ENCODE measurements at regions not wholly inside any gene's neighbourhood (a gene's known extent, or its start where the extent isn't known, plus 50 kb on each side); places are given as distances from the start of the nearest gene placed in this dataset.

GRCh38 chr5:57783693-57784092 lies 301.1 kb upstream of the ACTBL2 start:
- TF ChIP-seq EZH2phosphoT487 (IDR thresholded peaks at IDR 0.05; ENCODE audit: borderline replicate concordance, low read length) (no peak), CTCF (IDR thresholded peaks at IDR 0.05; ENCODE audit: low read depth, low read length, poor library complexity, severe bottlenecking) (no peak)
- H3K36me3 ChIP-seq (ENCODE audit: control insufficient read depth, low read length): no peaks in the 10 kb centered on the region
- H3K4me1 ChIP-seq (ENCODE audit: control insufficient read depth, low read length): no peaks in the 10 kb centered on the region
- no peak overlapping the region for H3K4me3 ChIP-seq (ENCODE audit: low read length)
- H3K9me2 ChIP-seq (replicated peaks; ENCODE audit: control insufficient read depth, low read length): no peaks in the 10 kb centered on the region
- H3K9me3 ChIP-seq (ENCODE audit: control insufficient read depth, insufficient read depth, low read length): no peaks in the 10 kb centered on the region
- H3K4me2 ChIP-seq (ENCODE audit: low read length): no peak overlapping the region
- no peaks in the 10 kb centered on the region for H4K20me1 ChIP-seq (ENCODE audit: control insufficient read depth, insufficient read depth, low read depth, low read length)
- H3F3A ChIP-seq (ENCODE audit: control insufficient read depth, insufficient read depth): no peaks in the 10 kb centered on the region
- H3K27ac ChIP-seq (ENCODE audit: low read depth, low read length): no peak overlapping the region
- H3K27me3 ChIP-seq (ENCODE audit: control insufficient read depth, low read length): 0 out of 2 replicates have a peak, but pooled peaks cover 3% of the 10 kb centered on the region
- no peaks in the 10 kb centered on the region for H3K79me2 ChIP-seq (ENCODE audit: control insufficient read depth, low read length)

GRCh38 chr5:57780961-57781325 lies 298.3 kb upstream of the ACTBL2 start:
- no peak overlapping the region for H3K4me2 ChIP-seq (ENCODE audit: low read length)
- no peaks in the 10 kb centered on the region for H3K9me3 ChIP-seq (ENCODE audit: control insufficient read depth, insufficient read depth, low read length)
- no peak overlapping the region for H3K27ac ChIP-seq (ENCODE audit: low read depth, low read length)
- H3K4me1 ChIP-seq (ENCODE audit: control insufficient read depth, low read length): no peaks in the 10 kb centered on the region
- H3K79me2 ChIP-seq (ENCODE audit: control insufficient read depth, low read length): no peaks in the 10 kb centered on the region
- no peak overlapping the region for H3K4me3 ChIP-seq (ENCODE audit: low read length)
- no peaks in the 10 kb centered on the region for H3K36me3 ChIP-seq (ENCODE audit: control insufficient read depth, low read length)
- no peaks in the 10 kb centered on the region for H3F3A ChIP-seq (ENCODE audit: control insufficient read depth, insufficient read depth)
- 0 out of 2 replicates have a peak, but pooled peaks cover 7% of the 10 kb centered on the region for H3K27me3 ChIP-seq (ENCODE audit: control insufficient read depth, low read length)
- H4K20me1 ChIP-seq (ENCODE audit: control insufficient read depth, insufficient read depth, low read depth, low read length): no peaks in the 10 kb centered on the region
- no peak for TF ChIP-seq CTCF (IDR thresholded peaks at IDR 0.05; ENCODE audit: low read depth, low read length, poor library complexity, severe bottlenecking)
- TF ChIP-seq EZH2phosphoT487 (IDR thresholded peaks at IDR 0.05; ENCODE audit: borderline replicate concordance, low read length): no peak
- no peaks in the 10 kb centered on the region for H3K9me2 ChIP-seq (replicated peaks; ENCODE audit: control insufficient read depth, low read length)

GRCh38 chr5:57780306-57780960 lies 297.8 kb upstream of the ACTBL2 start:
- 0 out of 2 replicates have a peak, but pooled peaks cover 7% of the 10 kb centered on the region for H3K27me3 ChIP-seq (ENCODE audit: control insufficient read depth, low read length)
- H3K79me2 ChIP-seq (ENCODE audit: control insufficient read depth, low read length): no peaks in the 10 kb centered on the region
- TF ChIP-seq EZH2phosphoT487 (IDR thresholded peaks at IDR 0.05; ENCODE audit: borderline replicate concordance, low read length) (no peak), CTCF (IDR thresholded peaks at IDR 0.05; ENCODE audit: low read depth, low read length, poor library complexity, severe bottlenecking) (no peak)
- no peaks in the 10 kb centered on the region for H3K9me3 ChIP-seq (ENCODE audit: control insufficient read depth, insufficient read depth, low read length)
- no peaks in the 10 kb centered on the region for H3K4me1 ChIP-seq (ENCODE audit: control insufficient read depth, low read length)
- H3F3A ChIP-seq (ENCODE audit: control insufficient read depth, insufficient read depth): no peaks in the 10 kb centered on the region
- no peak overlapping the region for H3K27ac ChIP-seq (ENCODE audit: low read depth, low read length)
- no peaks in the 10 kb centered on the region for H3K9me2 ChIP-seq (replicated peaks; ENCODE audit: control insufficient read depth, low read length)
- H3K4me3 ChIP-seq (ENCODE audit: low read length): no peak overlapping the region
- no peaks in the 10 kb centered on the region for H4K20me1 ChIP-seq (ENCODE audit: control insufficient read depth, insufficient read depth, low read depth, low read length)
- no peak overlapping the region for H3K4me2 ChIP-seq (ENCODE audit: low read length)
- H3K36me3 ChIP-seq (ENCODE audit: control insufficient read depth, low read length): no peaks in the 10 kb centered on the region

All from DOHH2 (cell line).